Tibial nerve (tissue), 4 donors: ENCODE measurements at regions not wholly inside any gene's neighbourhood (a gene's known extent, or its start where the extent isn't known, plus 50 kb on each side); places are given as distances from the start of the nearest gene placed in this dataset.

Source experiments
- DNase-seq, 2 donors: peaks; one replicate each; pipeline ENCODE4 v3.0.0-alpha.2; 2019; ENCODE audit warnings: low spot score in 2 of 2
- H3K27ac ChIP-seq, 4 donors: fragments of 200-600 bp; sonication (generic) in 3 of 4; one replicate each; pipeline ENCODE4 v1.5.1; 2017 to 2019; ENCODE audit warnings: mild to moderate bottlenecking in 1 of 4
- H3K27me3 ChIP-seq, 2 donors: fragments of 200-600 bp; sonication (generic) in 1 of 2; one replicate each; pipeline versions ENCODE4 v1.5.1 to v1.6.0; 2017 to 2019
- H3K36me3 ChIP-seq, 3 donors: fragments of 200-600 bp; sonication (generic); one replicate each; pipeline ENCODE4 v1.5.1; 2018 to 2019
- H3K4me1 ChIP-seq, 4 donors: fragments of 200-600 bp; sonication (generic) in 3 of 4; one replicate each; pipeline ENCODE4 v1.5.1; 2017 to 2019
- H3K4me3 ChIP-seq, 4 donors: fragments of 200-600 bp; sonication (generic) in 3 of 4; one replicate each; pipeline ENCODE4 v1.5.1; 2017 to 2019; ENCODE audit warnings: mild to moderate bottlenecking in 1 of 4, moderate library complexity in 1 of 4
- H3K9me3 ChIP-seq, 4 donors: fragments of 200-600 bp; sonication (generic) in 3 of 4; one replicate each; pipeline ENCODE4 v1.5.1; 2017 to 2019
- CTCF ChIP-seq, 5 experiments: fragments of 200-600 bp in 3 of 5; fragments of 450-650 bp in 2 of 5; sonication (generic) in 3 of 5; IDR thresholded peaks; one replicate each; pipeline ENCODE4 v1.5.1; 2016 to 2019; ENCODE audit warnings: antibody characterized with exemption in 5 of 5, mild to moderate bottlenecking in 3 of 5, moderate library complexity in 2 of 5
- EP300 ChIP-seq, 2 donors: sonication (generic); formaldehyde crosslinking; IDR thresholded peaks; one replicate each; pipeline ENCODE4 v1.6.1; 2017; ENCODE audit warnings: antibody characterized with exemption in 2 of 2, mild to moderate bottlenecking in 1 of 2
- POLR2A ChIP-seq, 2 donors: fragments of 450-650 bp; IDR thresholded peaks; one replicate each; pipeline ENCODE4 v1.6.1; 2017; ENCODE audit warnings: antibody characterized with exemption in 2 of 2, mild to moderate bottlenecking in 2 of 2, moderate library complexity in 2 of 2
- WGBS, 2 donors: methylation state at CpG; one replicate each; pipeline ENCODE4 v1.1.5; 2018; 5-methylcytosine and 5-hydroxymethylcytosine counted together

GRCh38 chr4:111961809-111962208, 183.4 kb upstream of the FAM241A start:
- Histone ChIP-seq H3K27ac (no peak overlapping the region), H3K4me3 (no peak overlapping the region), H3K27me3 (no peaks in the 10 kb centered on the region), H3K4me1 (no peaks in the 10 kb centered on the region), H3K9me3 (no peaks in the 10 kb centered on the region), H3K36me3 (no peaks in the 10 kb centered on the region)
- no peak for DNase-seq
- TF ChIP-seq EP300 (IDR thresholded peaks at IDR 0.05) = no peak
- TF ChIP-seq POLR2A (IDR thresholded peaks at IDR 0.05) = no peak
- TF ChIP-seq CTCF (IDR thresholded peaks at IDR 0.05) = no peak
- WGBS, 2 donors = 78 to 80% methylated on average over 1 of the region's 1 CpG

- TF ChIP-seq EP300 (IDR thresholded peaks at IDR 0.05) = no peak
- TF ChIP-seq CTCF (IDR thresholded peaks at IDR 0.05) = no peak
- no peak for TF ChIP-seq POLR2A (IDR thresholded peaks at IDR 0.05)
- Histone ChIP-seq H3K36me3 (no peaks in the 10 kb centered on the region), H3K9me3 (no peaks in the 10 kb centered on the region), H3K4me3 (no peak overlapping the region), H3K4me1 (no peaks in the 10 kb centered on the region), H3K27ac (no peak overlapping the region), H3K27me3 (no peaks in the 10 kb centered on the region)
- DNase-seq = no peak
- 47 to 48% methylated on average over 5 of the region's 5 CpGs for WGBS, 2 donors
Observed at GRCh38 chr4:111963158-111963700, 182.0 kb upstream of the FAM241A start.

GRCh38 chr4:111977419-111977965, 167.8 kb upstream of the FAM241A start:
- Histone ChIP-seq H3K4me3 (no peak overlapping the region), H3K36me3 (no peaks in the 10 kb centered on the region), H3K9me3 (peaks cover 0 to 8% (median 3%) of the 10 kb centered on the region in 4 donors), H3K4me1 (no peaks in the 10 kb centered on the region), H3K27ac (no peak overlapping the region), H3K27me3 (no peaks in the 10 kb centered on the region)
- no peak for DNase-seq
- WGBS, 2 donors = 80 to 84% methylated on average over 7 of the region's 7 CpGs
- TF ChIP-seq EP300 (IDR thresholded peaks at IDR 0.05) (no peak), POLR2A (IDR thresholded peaks at IDR 0.05) (no peak), CTCF (IDR thresholded peaks at IDR 0.05) (no peak)

- DNase-seq = no peak
- H3K36me3 ChIP-seq = no peaks in the 10 kb centered on the region
- no peak overlapping the region for H3K27ac ChIP-seq
- H3K4me1 ChIP-seq = no peaks in the 10 kb centered on the region
- TF ChIP-seq CTCF (IDR thresholded peaks at IDR 0.05) (no peak), EP300 (IDR thresholded peaks at IDR 0.05) (no peak), POLR2A (IDR thresholded peaks at IDR 0.05) (no peak)
- no peak overlapping the region for H3K4me3 ChIP-seq
- peaks cover 0 to 8% (median 3%) of the 10 kb centered on the region in 4 donors for H3K9me3 ChIP-seq
- H3K27me3 ChIP-seq = no peaks in the 10 kb centered on the region
Observed at GRCh38 chr4:111979921-111980320, 165.3 kb upstream of the FAM241A start.

- WGBS, 2 donors = 96 to 100% methylated on average over 1 of the region's 1 CpG
- Histone ChIP-seq H3K4me3 (no peak overlapping the region), H3K4me1 (peaks cover 0 to 7% (median 0%) of the 10 kb centered on the region in 4 donors), H3K27ac (no peak overlapping the region), H3K27me3 (peaks cover 0 to 4% of the 10 kb centered on the region in 2 donors), H3K36me3 (no peaks in the 10 kb centered on the region), H3K9me3 (no peaks in the 10 kb centered on the region)
- no peak for TF ChIP-seq EP300 (IDR thresholded peaks at IDR 0.05)
- TF ChIP-seq CTCF (IDR thresholded peaks at IDR 0.05) = no peak
- no peak for TF ChIP-seq POLR2A (IDR thresholded peaks at IDR 0.05)
- DNase-seq = no peak
Observed at GRCh38 chr4:111982089-111982488, 163.2 kb upstream of the FAM241A start.
